Hepatic stellate cell (primary cell): ENCODE measurements at regions not wholly inside any gene's neighbourhood (a gene's known extent, or its start where the extent isn't known, plus 50 kb on each side); places are given as distances from the start of the nearest gene placed in this dataset.
A peak's percentile ranks its signal among the peaks of the same experiment; 100 is the strongest.
"Not testable (repeated sequence)": the region's sequence is repeated elsewhere in the genome, so short reads cannot be mapped to it uniquely, and the experiment has no call there.

Source experiments
- DNase-seq: peaks from one replicate; pipeline ENCODE4 v3.0.0; 2011; ENCODE audit warnings: low spot score

GRCh38 chr2:12455661-12456060 lies 261.1 kb upstream of the TRIB2 start:
- no peak for DNase-seq

- DNase-seq = peak; percentile 89
These were observed 260.2 kb upstream of the TRIB2 start for GRCh38 chr2:12456293-12457106.

- no peak for DNase-seq
These were observed 258.9 kb upstream of the TRIB2 start for GRCh38 chr2:12457831-12458230.

- DNase-seq = no peak
These were observed 253.5 kb upstream of the TRIB2 start for GRCh38 chr2:12463189-12463588.

GRCh38 chr2:12465631-12466135 lies 251.1 kb upstream of the TRIB2 start:
- no peak for DNase-seq

GRCh38 chr2:12467303-12467702 lies 249.4 kb upstream of the TRIB2 start:
- DNase-seq = no peak

- DNase-seq = peak; percentile 31
These were observed 247.6 kb upstream of the TRIB2 start for GRCh38 chr2:12469141-12469561.

- DNase-seq = not testable (repeated sequence)
These were observed 244.5 kb upstream of the TRIB2 start for GRCh38 chr2:12472265-12472664.

- DNase-seq = no peak
These were observed 238.3 kb upstream of the TRIB2 start for GRCh38 chr2:12478151-12479064.

GRCh38 chr2:12479065-12479601 lies 237.6 kb upstream of the TRIB2 start:
- peak; percentile 22 for DNase-seq

GRCh38 chr2:12484536-12485115 lies 232.1 kb upstream of the TRIB2 start:
- DNase-seq = no peak

GRCh38 chr2:12486205-12487118 lies 230.3 kb upstream of the TRIB2 start:
- DNase-seq = no peak

- DNase-seq = no peak
These were observed 229.3 kb upstream of the TRIB2 start for GRCh38 chr2:12487253-12488004.

- no peak for DNase-seq
These were observed 228.1 kb upstream of the TRIB2 start for GRCh38 chr2:12488352-12489318.

GRCh38 chr2:12490641-12491040 lies 226.1 kb upstream of the TRIB2 start:
- no peak for DNase-seq

GRCh38 chr2:12492360-12492759 lies 224.4 kb upstream of the TRIB2 start:
- not testable (repeated sequence) for DNase-seq

- peak; percentile 58 for DNase-seq
These were observed 223.7 kb upstream of the TRIB2 start for GRCh38 chr2:12493031-12493513.

- DNase-seq = no peak
These were observed 221.4 kb upstream of the TRIB2 start for GRCh38 chr2:12495247-12495868.
